ENCODE measurements at regions not wholly inside any gene's neighbourhood (a gene's known extent, or its start where the extent isn't known, plus 50 kb on each side); places are given as distances from the start of the nearest gene placed in this dataset.
"Not testable (repeated sequence)": the region's sequence is repeated elsewhere in the genome, so short reads cannot be mapped to it uniquely, and the experiment has no call there.

- DNase-seq (ENCODE audit: low spot score) = no peak
Measured at GRCh38 chr4:158313566-158313965, 103.3 kb downstream of the TMEM144 start.

- DNase-seq (ENCODE audit: low spot score) = no peak
Measured at GRCh38 chr4:158314756-158315487, 104.6 kb downstream of the TMEM144 start.

GRCh38 chr4:158315706-158316105 lies 105.4 kb downstream of the TMEM144 start:
- no peak for DNase-seq (ENCODE audit: low spot score)

GRCh38 chr4:158316264-158316663 lies 106.0 kb downstream of the TMEM144 start:
- DNase-seq (ENCODE audit: low spot score) = no peak

- no peak for DNase-seq (ENCODE audit: low spot score)
Measured at GRCh38 chr4:158319880-158320279, 109.6 kb downstream of the TMEM144 start.

- no peak for DNase-seq (ENCODE audit: low spot score)
Measured at GRCh38 chr4:158322109-158322508, 111.8 kb downstream of the TMEM144 start.

GRCh38 chr4:158327525-158327924 lies 117.2 kb downstream of the TMEM144 start:
- DNase-seq (ENCODE audit: low spot score) = no peak

GRCh38 chr4:158331863-158332262 lies 121.6 kb downstream of the TMEM144 start:
- no peak for DNase-seq (ENCODE audit: low spot score)

GRCh38 chr4:158333820-158334219 lies 123.5 kb downstream of the TMEM144 start:
- no peak for DNase-seq (ENCODE audit: low spot score)

GRCh38 chr4:158341896-158342295 lies 131.6 kb downstream of the TMEM144 start:
- no peak for DNase-seq (ENCODE audit: low spot score)

GRCh38 chr4:158346576-158346975 lies 136.3 kb downstream of the TMEM144 start:
- no peak for DNase-seq (ENCODE audit: low spot score)

GRCh38 chr4:158347556-158347955 lies 137.3 kb downstream of the TMEM144 start:
- DNase-seq (ENCODE audit: low spot score) = no peak

GRCh38 chr4:158350161-158350560 lies 139.9 kb downstream of the TMEM144 start:
- DNase-seq (ENCODE audit: low spot score) = no peak

- peak; percentile 63 for DNase-seq (ENCODE audit: low spot score)
Measured at GRCh38 chr4:158353541-158354304, 143.4 kb downstream of the TMEM144 start.

GRCh38 chr4:158356301-158356700 lies 146.0 kb downstream of the TMEM144 start:
- no peak for DNase-seq (ENCODE audit: low spot score)

GRCh38 chr4:158367932-158368441 lies 153.7 kb upstream of the RXFP1 start:
- DNase-seq (ENCODE audit: low spot score) = not testable (repeated sequence)

- DNase-seq (ENCODE audit: low spot score) = no peak
Measured at GRCh38 chr4:158371158-158371557, 150.5 kb upstream of the RXFP1 start.

- DNase-seq (ENCODE audit: low spot score) = no peak
Measured at GRCh38 chr4:158374318-158374717, 147.4 kb upstream of the RXFP1 start.

- DNase-seq (ENCODE audit: low spot score) = no peak
Measured at GRCh38 chr4:158376106-158376840, 145.4 kb upstream of the RXFP1 start.

GRCh38 chr4:158384414-158384813 lies 137.3 kb upstream of the RXFP1 start:
- DNase-seq (ENCODE audit: low spot score) = no peak

- DNase-seq (ENCODE audit: low spot score) = no peak
Measured at GRCh38 chr4:158395343-158395742, 126.3 kb upstream of the RXFP1 start.

GRCh38 chr4:158395889-158396288 lies 125.8 kb upstream of the RXFP1 start:
- DNase-seq (ENCODE audit: low spot score) = no peak

- no peak for DNase-seq (ENCODE audit: low spot score)
Measured at GRCh38 chr4:158397781-158398180, 123.9 kb upstream of the RXFP1 start.
